ENCODE measurements at regions not wholly inside any gene's neighbourhood (a gene's known extent, or its start where the extent isn't known, plus 50 kb on each side); places are given as distances from the start of the nearest gene placed in this dataset.

- ChIA-PET POLR2A (no interaction called here), CTCF (ENCODE audit: low intra/inter-chr PET ratio, low total read pairs) (no interaction called here)
- H3K27me3 ChIP-seq (ENCODE audit: control insufficient read depth in 1 of 2, insufficient read depth in 2 of 2, low read length in 2 of 2) = peaks cover 22 to 70% of the 10 kb centered on the region in 2 experiments; a peak in 4 of 5 replicates
- H4K20me1 ChIP-seq (ENCODE audit: insufficient read depth, low read length) = no peaks in the 10 kb centered on the region
- TF ChIP-seq RELA (CRISPR knock-in tag; IDR thresholded peaks at IDR 0.05) (no peak), CBFB (CRISPR knock-in tag; IDR thresholded peaks at IDR 0.05) (no peak), ZNF589 (CRISPR knock-in tag; conservative IDR thresholded peaks at IDR 0.05) (no peak), ATRX (CRISPR knock-in tag; IDR thresholded peaks at IDR 0.05; ENCODE audit: borderline replicate concordance) (no peak), ZNF672 (CRISPR knock-in tag; IDR thresholded peaks at IDR 0.05) (no peak), ZNF34 (CRISPR knock-in tag; IDR thresholded peaks at IDR 0.05; ENCODE audit: borderline replicate concordance) (no peak), CBX1 (IDR thresholded peaks at IDR 0.05; ENCODE audit: low read depth) (no peak), HDAC1 (CRISPR knock-in tag; IDR thresholded peaks at IDR 0.05) (no peak), ZNF225 (CRISPR knock-in tag; IDR thresholded peaks at IDR 0.05) (no peak), ZNF547 (CRISPR knock-in tag; IDR thresholded peaks at IDR 0.05) (no peak)
- TF ChIP-seq, protein P1, sequence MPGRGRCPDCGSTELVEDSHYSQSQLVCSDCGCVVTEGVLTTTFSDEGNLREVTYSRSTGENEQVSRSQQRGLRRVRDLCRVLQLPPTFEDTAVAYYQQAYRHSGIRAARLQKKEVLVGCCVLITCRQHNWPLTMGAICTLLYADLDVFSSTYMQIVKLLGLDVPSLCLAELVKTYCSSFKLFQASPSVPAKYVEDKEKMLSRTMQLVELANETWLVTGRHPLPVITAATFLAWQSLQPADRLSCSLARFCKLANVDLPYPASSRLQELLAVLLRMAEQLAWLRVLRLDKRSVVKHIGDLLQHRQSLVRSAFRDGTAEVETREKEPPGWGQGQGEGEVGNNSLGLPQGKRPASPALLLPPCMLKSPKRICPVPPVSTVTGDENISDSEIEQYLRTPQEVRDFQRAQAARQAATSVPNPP (CRISPR knock-in tag; IDR thresholded peaks at IDR 0.05) = no peak
- TF ChIP-seq, protein P2, sequence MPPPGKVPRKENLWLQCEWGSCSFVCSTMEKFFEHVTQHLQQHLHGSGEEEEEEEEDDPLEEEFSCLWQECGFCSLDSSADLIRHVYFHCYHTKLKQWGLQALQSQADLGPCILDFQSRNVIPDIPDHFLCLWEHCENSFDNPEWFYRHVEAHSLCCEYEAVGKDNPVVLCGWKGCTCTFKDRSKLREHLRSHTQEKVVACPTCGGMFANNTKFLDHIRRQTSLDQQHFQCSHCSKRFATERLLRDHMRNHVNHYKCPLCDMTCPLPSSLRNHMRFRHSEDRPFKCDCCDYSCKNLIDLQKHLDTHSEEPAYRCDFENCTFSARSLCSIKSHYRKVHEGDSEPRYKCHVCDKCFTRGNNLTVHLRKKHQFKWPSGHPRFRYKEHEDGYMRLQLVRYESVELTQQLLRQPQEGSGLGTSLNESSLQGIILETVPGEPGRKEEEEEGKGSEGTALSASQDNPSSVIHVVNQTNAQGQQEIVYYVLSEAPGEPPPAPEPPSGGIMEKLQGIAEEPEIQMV (CRISPR knock-in tag; IDR thresholded peaks at IDR 0.05; ENCODE audit: low read depth) = no peak
- TF ChIP-seq, protein P3, sequence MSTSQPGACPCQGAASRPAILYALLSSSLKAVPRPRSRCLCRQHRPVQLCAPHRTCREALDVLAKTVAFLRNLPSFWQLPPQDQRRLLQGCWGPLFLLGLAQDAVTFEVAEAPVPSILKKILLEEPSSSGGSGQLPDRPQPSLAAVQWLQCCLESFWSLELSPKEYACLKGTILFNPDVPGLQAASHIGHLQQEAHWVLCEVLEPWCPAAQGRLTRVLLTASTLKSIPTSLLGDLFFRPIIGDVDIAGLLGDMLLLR (CRISPR knock-in tag; IDR thresholded peaks at IDR 0.05) = no peak
- TF ChIP-seq, protein P4, sequence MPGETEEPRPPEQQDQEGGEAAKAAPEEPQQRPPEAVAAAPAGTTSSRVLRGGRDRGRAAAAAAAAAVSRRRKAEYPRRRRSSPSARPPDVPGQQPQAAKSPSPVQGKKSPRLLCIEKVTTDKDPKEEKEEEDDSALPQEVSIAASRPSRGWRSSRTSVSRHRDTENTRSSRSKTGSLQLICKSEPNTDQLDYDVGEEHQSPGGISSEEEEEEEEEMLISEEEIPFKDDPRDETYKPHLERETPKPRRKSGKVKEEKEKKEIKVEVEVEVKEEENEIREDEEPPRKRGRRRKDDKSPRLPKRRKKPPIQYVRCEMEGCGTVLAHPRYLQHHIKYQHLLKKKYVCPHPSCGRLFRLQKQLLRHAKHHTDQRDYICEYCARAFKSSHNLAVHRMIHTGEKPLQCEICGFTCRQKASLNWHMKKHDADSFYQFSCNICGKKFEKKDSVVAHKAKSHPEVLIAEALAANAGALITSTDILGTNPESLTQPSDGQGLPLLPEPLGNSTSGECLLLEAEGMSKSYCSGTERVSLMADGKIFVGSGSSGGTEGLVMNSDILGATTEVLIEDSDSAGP (CRISPR knock-in tag; IDR thresholded peaks at IDR 0.05; ENCODE audit: borderline replicate concordance) = no peak
- H3K9me3 ChIP-seq (ENCODE audit: low read length) = no peaks in the 10 kb centered on the region
- no peaks in the 10 kb centered on the region for H3K4me1 ChIP-seq (ENCODE audit: insufficient read depth, low read length)
- H2AFZ ChIP-seq (ENCODE audit: low read length) = no peak overlapping the region
- no TSS peak for BruUV-seq (replicated peaks)
- ATAC-seq (no peak), FAIRE-seq (no peak), DNase-seq (ENCODE audit: low spot score) (no peak)
- intact Hi-C loops (cut with micrococcal nuclease; ENCODE audit: unreplicated experiment) = no loop called here
- H3K27ac ChIP-seq (ENCODE audit: extremely low read length, insufficient read depth, low read length) = no peak overlapping the region
- 5% methylated on average over 9 of the region's 18 CpGs for WGBS (ENCODE audit: low lambda C conversion rate)
- no peaks in the 10 kb centered on the region for H3K36me3 ChIP-seq (replicated peaks in 1 of 2; ENCODE audit: control insufficient read depth in 1 of 2, insufficient read depth in 2 of 2, low read length in 2 of 2)
- no peak overlapping the region for H3K4me2 ChIP-seq (ENCODE audit: low read depth, low read length)
- no peak overlapping the region for H3K4me3 ChIP-seq (replicated peaks in 1 of 3; ENCODE audit: insufficient read depth in 1 of 3, low read depth in 2 of 3, low read length in 3 of 3)
- no peak overlapping the region for H3K9ac ChIP-seq (ENCODE audit: insufficient read depth, low read depth, low read length)
- no peaks in the 10 kb centered on the region for H3K79me2 ChIP-seq (ENCODE audit: insufficient read depth, low read length)
- in situ Hi-C loops (cut with HindIII; ENCODE audit: extremely low pct_ligation_motif_present, low pct_unique_long_range_greater_than_20kb) = no loop called here
These were observed 531.7 kb downstream of the BRD1 start for GRCh38 chr22:49295851-49296560.

Measured in HepG2 (cell line).